GM12891 (cell line): ENCODE measurements at regions not wholly inside any gene's neighbourhood (a gene's known extent, or its start where the extent isn't known, plus 50 kb on each side); places are given as distances from the start of the nearest gene placed in this dataset.

Experiments
- PAX5 ChIP-seq: IDR thresholded peaks from 2 replicates; pipeline ENCODE4 v1.6.1; 2011; ENCODE audit warnings: low read length, moderate library complexity, mild to moderate bottlenecking; ENCODE audit not compliant: insufficient read depth, severe bottlenecking
- POLR2A ChIP-seq: IDR thresholded peaks from 2 replicates; pipeline ENCODE4 v1.6.1; 2011; ENCODE audit warnings: low read depth, low read length, control low read depth
- POLR2AphosphoS5 ChIP-seq: IDR thresholded peaks from 2 replicates; pipeline ENCODE4 v1.6.1; 2011; ENCODE audit warnings: low read depth, low read length, control low read depth
- POU2F2 ChIP-seq: IDR thresholded peaks from 2 replicates; pipeline ENCODE4 v1.6.1; 2011; ENCODE audit warnings: low read depth, mild to moderate bottlenecking, control low read depth, low read length, moderate library complexity
- SPI1 ChIP-seq: IDR thresholded peaks from 2 replicates; pipeline ENCODE4 v1.6.1; 2011; ENCODE audit warnings: low read depth, low read length, control low read depth
- TAF1 ChIP-seq: IDR thresholded peaks from 2 replicates; pipeline ENCODE4 v1.6.1; 2011; ENCODE audit warnings: low read depth, low read length, control low read depth

GRCh38 chr16:64011650-64012049 is 1110.2 kb downstream of the CDH11 start:
- no peak for TF ChIP-seq POLR2AphosphoS5
- TF ChIP-seq TAF1 = no peak
- TF ChIP-seq POLR2A = no peak
- no peak for TF ChIP-seq SPI1
- TF ChIP-seq PAX5 = no peak
- no peak for TF ChIP-seq POU2F2
